ENCODE measurements at regions not wholly inside any gene's neighbourhood (a gene's known extent, or its start where the extent isn't known, plus 50 kb on each side); places are given as distances from the start of the nearest gene placed in this dataset.

DNA sequence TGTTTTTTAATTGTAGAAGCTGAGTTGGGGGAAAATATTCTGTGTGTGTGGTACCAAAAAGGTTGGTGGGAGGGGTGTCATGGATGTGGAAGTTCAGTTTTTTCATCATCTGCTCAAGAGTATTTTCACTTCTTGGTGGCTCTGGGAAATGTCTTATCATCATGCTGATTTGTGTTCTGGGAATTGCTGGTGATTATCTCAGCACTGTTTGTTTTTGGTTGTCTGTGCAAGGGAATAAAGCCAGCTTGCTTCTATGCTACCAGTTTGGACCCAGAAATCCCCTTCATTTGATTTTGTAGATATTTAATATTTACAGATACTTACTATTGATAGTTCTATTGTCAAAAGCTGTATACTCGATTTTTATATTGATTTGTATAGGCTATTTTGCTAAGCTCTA is 2289.7 kb downstream of the MAT2B start:
- FAIRE-seq (no peak), DNase-seq (ENCODE audit: extremely low spot score, insufficient read length, low read depth) (no peak)

DNA sequence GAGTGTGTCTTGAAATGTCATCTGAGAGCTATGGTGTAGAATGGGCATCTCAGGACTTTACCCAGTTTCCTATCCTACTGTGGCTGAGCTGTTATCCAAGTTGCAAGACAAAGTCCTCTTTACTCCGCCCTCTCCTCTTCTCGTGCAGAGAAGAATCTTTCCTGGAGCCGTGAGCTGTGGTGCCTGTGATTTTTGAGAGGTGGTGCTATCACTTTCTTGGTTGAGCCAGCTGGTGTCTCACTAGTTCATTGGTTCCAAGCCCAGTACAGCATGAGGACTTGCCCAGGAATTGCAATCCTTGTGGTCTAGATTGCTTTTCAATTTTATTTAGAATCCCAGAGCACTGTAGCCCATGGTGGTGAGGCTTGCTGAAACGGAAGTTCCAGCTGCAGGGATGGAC is 2300.3 kb downstream of the MAT2B start:
- DNase-seq (ENCODE audit: extremely low spot score, insufficient read length, low read depth) = no peak
- no peak for FAIRE-seq

DNA sequence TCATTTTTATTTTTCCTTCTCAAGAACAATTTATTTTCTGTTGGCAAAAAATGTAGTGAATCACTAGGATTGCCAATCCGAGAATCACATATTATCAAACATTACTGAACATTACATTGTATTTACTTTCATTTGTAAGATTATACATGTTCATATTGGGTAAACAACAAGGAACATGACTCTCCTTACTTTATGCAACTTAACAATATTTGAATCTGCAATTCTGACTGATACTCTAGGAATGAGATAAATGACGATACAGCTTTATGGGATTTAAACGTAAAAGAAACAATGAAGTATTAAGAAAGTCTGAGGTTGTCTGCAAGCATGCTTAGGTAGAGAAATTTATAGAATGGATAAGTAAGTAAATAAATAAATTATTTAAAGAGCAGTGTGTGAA is 2302.9 kb downstream of the MAT2B start:
- no peak for DNase-seq (ENCODE audit: extremely low spot score, insufficient read length, low read depth)
- FAIRE-seq = no peak

DNA sequence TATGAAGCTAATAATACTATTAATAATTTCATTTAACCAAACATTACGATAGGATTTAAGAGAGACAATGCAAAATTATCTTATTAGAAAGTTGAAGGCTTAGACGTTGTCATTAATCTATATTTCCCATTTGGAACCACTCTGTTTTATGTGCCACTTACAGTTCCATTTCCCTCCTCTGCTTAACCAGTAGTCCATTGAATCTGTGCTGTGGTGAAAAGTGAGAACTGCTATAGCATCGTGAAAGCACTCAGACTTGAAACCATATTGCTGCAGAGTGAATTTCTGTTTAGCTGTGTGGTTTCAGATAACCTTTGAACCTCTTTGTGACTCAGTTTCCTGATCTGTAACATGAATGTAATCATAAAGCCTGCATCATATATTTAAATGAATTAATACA is 2304.5 kb downstream of the MAT2B start:
- no peak for DNase-seq (ENCODE audit: extremely low spot score, insufficient read length, low read depth)
- FAIRE-seq = no peak

DNA sequence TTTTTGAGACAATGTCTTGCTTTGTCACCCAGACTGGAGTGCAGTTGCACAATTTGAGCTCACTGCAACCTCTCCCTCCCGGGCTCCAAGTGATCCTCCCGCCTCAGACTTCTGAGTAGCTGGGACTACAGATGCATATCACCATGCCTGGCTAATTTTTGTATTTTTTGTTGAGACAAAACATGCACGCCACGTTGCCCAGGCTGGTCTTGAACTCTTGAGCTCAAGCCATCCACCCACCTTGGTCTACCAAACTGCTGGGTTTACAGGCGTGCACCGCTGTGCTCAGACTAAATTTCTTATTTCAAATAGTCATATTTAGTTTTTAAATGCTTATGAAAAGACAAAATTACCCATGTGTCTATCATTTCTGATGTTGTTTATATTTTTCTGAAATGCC is 2324.1 kb downstream of the MAT2B start:
- FAIRE-seq = no peak

DNA sequence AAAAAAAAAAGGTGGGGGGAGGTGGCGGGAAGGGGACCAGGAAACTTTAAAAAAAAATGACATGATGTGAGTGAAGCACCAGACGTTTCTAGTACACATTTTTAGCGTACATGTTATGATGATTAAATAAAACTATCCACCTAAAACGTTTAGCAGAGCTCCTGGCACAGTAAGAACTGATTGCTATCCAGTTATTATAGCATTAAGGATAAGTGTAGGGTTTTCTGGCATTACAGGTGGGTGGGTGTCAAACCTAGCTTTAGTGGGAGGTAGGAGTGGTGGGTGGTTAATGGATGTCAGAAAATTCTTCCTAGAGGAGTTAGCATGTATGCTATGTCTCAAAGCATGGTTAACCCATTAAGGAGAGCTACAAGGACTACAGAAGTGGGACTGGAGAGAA is 2329.5 kb downstream of the MAT2B start:
- no peak for FAIRE-seq

More for the DNA sequence above, 2324.1 kb downstream of the MAT2B start:
- DNase-seq (ENCODE audit: extremely low spot score, insufficient read length, low read depth) = no peak

DNA sequence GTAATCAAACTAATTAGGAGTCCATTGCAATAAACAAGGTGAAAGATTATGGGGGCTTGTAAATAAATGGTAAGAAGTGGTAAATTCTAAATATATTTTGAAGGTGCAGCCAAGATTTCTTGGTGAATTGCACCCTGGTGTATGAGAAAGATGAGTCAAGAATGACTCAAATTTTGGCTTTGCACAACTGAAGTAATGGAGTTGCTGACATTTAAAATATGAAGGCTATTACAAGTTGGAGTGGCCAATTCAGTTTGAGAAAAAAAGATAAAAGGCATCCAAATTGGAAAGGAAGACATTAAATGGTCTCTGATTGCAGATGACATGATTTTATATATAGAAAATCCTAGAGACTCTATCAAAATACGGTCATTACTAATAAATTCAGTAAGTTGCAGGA is 2330.6 kb downstream of the MAT2B start:
- DNase-seq (ENCODE audit: extremely low spot score, insufficient read length, low read depth) (no peak), FAIRE-seq (no peak)

More for the DNA sequence above, 2329.5 kb downstream of the MAT2B start:
- no peak for DNase-seq (ENCODE audit: extremely low spot score, insufficient read length, low read depth)

DNA sequence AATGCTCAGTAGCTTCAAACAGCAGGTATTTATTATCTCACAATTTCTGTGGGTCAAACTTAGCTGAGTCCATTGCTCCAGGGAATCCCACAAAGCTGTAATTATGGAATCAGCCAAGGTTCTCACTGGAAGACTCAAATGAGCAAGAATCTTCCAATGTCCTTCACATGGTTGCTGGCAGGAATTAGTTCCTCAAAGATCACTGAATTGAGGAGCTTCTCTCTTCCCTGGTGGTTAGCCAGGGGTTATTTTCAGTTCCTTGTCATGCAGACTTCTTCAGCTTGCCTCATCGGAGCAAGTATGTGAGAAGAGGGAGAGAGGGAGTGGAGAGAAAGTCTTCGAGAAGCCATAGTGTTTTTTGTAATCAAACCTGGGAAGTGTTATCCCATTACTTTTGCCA is 2331.9 kb downstream of the MAT2B start:
- DNase-seq (ENCODE audit: extremely low spot score, insufficient read length, low read depth) = no peak
- FAIRE-seq = no peak

DNA sequence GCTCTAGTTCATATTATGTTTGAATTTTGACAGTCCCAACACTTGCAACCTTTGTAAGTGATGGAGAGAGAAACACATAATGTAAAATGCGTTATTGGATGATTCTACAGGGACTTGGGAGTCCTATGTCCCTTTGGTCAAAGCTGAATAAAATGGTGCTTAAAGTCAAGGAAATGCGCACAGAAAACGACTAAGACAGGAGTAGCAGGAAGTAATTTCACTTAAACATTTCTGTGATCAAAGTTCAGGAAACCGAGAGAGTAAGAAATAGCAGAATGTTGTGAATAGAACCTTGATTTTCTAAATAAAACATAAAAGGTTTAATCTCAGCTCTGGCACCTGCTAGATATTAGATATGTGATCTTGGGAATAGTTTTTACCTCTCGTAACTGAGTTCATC is 2339.2 kb downstream of the MAT2B start:
- DNase-seq (ENCODE audit: extremely low spot score, insufficient read length, low read depth) = no peak
- no peak for FAIRE-seq

DNA sequence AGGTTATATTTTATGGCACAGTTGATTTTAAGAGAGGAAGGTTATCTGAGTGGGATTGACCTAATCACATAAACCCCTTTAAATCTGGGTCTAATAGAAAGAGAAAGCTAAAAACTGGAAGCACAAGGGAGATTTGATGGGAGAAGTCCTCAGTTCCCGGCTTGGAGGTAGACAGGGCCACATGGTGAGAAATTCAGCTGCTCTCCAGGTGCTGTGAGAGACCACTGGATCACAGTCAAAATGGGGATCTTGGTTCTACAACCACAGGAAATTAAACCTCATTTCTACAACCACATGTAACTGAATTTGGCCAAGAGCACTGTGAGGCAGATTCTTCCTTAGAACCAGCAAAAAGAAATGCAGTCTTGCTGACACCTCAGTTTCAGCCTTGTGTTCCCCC is 2352.7 kb downstream of the MAT2B start:
- DNase-seq (ENCODE audit: extremely low spot score, insufficient read length, low read depth) = no peak
- FAIRE-seq = no peak

DNA sequence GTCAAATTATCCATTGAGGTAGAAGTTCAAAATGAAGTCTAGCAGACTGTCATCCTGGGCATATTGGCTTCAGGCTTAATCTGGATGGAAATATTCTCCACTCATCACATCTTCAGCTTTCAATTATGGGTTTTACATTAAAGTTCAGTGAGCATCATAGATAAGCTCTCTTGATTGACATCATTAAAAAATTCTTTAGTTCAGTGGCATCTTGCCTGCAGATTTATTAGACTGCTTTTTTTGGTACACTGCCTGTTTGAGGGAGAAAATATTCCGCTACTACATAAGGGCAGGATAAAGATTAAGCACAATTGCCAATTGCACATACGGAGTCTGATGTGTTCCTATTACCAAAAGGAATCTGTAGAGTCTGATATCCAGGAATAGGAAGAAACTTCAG is 2353.8 kb downstream of the MAT2B start:
- FAIRE-seq = no peak
- no peak for DNase-seq (ENCODE audit: extremely low spot score, insufficient read length, low read depth)

DNA sequence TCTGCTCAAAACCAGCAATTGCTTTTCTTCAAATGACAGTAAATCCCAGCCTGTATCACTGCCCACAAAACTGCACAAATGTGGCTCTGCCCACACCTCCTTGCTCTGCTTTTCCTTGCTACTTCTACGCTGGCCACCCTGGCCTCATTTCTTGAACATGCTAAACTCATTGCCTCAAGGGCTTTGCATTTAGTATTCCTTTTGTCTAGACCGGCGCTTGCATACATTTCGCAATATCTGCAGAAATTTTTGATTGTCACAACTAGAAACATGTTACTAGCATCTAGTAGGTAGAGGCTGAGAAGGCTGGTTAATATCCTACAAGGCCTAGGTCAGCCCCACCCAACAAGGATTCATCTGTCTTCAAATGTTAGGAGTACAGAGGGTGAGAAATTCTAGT is 2357.8 kb downstream of the MAT2B start:
- DNase-seq (ENCODE audit: extremely low spot score, insufficient read length, low read depth) (no peak), FAIRE-seq (no peak)

DNA sequence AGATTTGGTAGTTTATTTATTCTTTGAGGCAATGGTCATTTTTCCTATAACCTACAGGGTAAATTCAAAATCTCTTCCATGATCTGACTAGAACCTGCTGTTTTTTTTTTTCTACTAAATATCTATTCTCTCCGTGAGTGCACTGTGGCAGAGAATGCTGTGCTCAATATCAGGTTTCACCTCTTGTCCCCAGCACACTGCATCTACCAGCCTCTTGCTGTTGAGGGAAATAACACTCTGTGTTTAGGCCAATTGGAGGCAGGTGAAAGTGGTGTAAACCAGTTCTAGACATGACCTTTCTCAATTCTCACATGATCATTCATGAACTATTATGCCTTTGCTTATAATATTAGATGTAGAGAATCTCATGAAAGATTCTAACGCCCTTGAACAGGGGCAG is 2365.9 kb downstream of the MAT2B start:
- DNase-seq (ENCODE audit: extremely low spot score, insufficient read length, low read depth) = no peak
- FAIRE-seq = no peak

DNA sequence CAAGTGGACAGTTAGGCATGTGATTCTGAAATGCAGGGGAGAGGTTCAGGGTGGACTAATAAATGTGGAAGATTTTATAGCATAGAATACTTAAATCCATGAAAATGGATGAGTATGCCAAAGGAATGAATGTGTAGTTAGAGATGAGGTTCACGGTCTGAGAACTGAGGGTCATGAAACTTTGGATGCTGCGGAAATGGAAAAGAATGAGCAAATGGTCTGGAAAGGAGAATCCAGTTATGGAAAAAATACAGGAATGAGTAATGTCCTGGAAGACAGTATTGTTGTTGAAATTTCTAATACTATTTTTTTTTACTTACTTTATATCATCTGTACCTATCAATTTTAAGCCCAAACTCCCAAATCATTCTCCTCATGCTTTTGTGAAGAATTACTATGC is 2369.4 kb downstream of the MAT2B start:
- DNase-seq (ENCODE audit: extremely low spot score, insufficient read length, low read depth) = no peak
- no peak for FAIRE-seq

DNA sequence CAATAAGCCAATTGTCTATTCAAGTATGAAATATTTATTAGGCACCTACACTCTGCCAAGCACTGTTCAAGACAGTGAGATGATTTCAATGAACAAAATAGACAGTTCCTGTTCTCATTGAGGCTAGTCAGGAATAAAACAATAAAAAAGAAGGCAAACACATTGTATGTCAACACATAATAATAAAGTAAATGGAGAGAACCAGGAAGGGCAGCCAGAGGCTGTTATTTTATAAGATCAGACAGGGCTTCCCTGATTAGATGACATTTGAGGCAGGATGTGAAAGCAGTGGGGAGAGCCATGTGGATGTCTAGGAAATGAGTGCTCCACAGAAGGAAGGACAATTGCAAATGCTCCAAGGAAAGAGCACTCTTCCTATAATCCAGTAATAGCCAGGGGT is 2371.1 kb downstream of the MAT2B start:
- FAIRE-seq = no peak
- no peak for DNase-seq (ENCODE audit: extremely low spot score, insufficient read length, low read depth)

DNA sequence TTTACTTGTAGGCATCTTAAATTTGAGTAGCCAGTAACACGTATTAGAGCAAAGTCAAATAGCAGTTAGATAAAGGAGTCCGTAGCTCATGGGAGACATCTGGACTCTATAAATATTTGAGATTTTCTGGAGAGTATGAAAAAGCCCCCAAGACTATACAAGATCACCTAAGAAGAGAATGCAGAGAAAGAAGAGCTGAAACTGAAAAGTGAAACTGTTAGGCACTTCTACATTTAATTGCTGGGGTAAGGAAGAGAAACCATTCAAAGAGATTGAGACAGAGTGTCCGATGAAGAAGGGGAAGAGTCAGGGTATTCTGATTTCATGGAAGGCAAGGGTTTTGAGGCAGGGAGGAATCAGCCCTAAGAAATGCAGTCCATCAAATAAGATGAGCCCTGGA is 2372.1 kb downstream of the MAT2B start:
- DNase-seq (ENCODE audit: extremely low spot score, insufficient read length, low read depth) (no peak), FAIRE-seq (no peak)

DNA sequence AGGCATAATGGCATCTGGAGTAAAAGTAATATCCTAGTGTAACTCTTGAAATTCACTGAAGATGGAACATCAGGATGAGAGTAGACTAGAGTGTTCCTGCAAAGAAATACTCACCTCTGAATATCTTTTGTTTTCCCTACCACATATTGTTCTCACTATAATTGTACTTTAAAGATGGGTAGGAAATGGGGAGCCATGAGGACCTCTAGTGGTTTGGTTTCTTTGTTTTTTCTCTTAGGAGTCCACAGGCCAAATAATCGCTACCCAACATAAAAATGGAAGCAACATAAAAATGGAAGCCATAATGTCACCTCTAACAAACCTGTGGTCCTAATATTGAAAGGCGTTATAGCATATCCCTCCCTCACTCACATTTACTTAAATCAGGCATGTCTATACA is 2375.8 kb downstream of the MAT2B start:
- DNase-seq (ENCODE audit: extremely low spot score, insufficient read length, low read depth) = no peak

DNA sequence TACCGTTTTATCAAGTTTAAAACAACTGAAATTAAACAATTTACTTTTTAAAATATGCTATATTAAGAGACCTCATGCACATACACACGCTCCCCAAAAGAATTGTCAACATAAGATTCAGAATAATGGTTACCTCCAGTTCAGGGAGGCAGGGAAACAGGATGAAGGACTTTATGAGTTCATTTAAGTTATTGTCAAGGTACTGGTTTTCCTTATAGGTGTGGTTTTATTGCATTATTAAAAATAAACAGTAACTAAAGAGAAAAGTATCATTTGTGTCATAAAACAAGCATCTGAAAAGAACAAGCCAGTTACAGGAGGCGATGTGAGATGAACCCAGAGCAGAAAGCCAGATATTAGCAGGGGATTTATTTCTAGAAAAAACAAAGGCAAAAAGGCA is 2376.7 kb downstream of the MAT2B start:
- no peak for FAIRE-seq
- DNase-seq (ENCODE audit: extremely low spot score, insufficient read length, low read depth) = no peak

More for the DNA sequence above, 2375.8 kb downstream of the MAT2B start:
- no peak for FAIRE-seq

DNA sequence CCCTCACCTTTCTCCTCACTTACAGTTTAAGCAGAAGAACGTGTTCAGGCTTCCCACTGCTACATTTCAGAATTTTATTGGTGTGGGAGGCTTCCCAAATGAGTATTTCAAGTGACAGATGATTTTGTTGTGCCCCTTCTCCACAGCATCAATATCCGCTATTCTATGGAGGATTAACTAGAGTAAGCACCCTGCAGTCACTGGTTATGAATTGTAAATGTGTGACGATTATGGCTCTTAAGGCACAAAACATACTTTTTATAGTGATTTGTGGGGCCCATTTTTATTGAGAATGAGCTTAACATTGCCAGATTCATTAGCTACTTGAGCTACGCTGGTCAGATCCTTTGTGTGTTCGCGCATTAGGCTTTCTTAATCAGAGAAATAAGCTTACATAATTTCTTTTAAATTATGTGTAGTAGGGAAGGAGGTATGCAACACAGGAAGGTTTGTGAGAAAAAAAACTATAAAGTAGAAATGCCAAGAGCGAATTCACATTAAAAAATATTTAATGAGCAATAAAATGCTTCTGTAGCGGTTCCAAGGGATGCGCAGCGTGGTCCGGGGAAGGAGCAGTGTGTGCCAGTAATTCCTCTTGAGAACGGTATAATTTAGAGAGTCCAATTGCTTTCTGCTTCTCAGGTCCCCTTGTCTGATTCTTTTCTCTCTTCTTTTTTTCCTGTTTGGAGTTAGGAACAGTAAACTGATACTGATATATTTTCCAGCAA is 2380.4 kb downstream of the MAT2B start:
- DNase-seq (ENCODE audit: extremely low spot score, insufficient read length, low read depth) (no peak), FAIRE-seq (no peak)

DNA sequence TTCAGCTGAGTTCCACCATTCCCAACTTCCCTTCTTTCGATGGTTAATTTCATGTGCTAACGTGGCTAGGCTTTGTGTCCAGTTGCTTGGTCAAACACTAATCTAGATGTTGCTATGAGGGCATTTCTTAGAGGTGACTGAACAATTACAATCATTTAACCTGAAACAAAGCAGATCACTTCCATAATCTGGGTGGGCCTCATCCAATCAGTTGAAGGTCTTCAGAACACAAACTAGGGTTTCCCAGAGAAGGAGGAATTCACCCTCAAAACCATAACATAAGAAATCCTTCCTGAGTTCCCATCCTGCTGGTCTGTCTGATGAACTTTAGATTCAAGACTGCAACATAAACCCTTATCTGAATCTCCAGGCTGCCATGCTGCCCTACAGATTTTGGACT is 2381.7 kb downstream of the MAT2B start:
- DNase-seq (ENCODE audit: extremely low spot score, insufficient read length, low read depth) (no peak), FAIRE-seq (no peak)

DNA sequence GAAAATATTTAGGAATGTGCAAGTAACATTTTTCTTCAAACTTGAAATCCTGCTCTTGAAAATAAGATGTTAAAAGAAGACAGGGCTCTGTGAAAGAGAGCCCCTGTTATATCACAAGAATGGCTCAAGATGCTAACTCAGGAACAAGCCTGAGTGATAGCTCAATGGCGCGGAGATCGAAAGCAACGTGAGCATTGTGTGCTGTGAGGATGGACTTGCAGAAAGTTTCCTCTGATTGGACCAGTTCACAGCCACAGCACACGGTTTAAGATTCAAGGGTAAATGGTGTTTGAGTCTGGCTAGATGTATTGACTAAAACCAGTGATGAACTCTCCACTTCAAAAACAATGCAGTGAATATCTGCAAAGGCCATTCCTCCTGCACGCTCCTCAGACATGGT is 2387.0 kb downstream of the MAT2B start:
- DNase-seq (ENCODE audit: extremely low spot score, insufficient read length, low read depth) (no peak), FAIRE-seq (no peak)

DNA sequence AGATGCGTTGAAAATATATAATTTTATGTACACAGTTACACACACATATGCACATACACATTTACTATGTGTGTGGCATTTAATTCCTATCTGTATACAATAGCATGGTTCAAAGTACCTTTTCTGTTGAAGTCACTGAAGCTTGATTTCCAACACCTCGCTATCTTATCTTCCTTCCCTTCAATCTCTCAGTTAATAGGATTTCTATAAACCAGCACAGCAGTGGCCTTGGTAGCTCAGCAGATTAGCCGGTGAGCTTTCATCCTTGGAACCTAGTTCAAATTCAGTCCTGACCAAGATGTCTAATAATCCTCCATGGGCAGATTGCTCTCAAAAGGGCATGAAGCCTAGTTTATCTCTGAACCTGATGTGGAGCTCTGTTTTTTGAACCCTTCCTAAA is 2389.5 kb downstream of the MAT2B start:
- no peak for DNase-seq (ENCODE audit: extremely low spot score, insufficient read length, low read depth)

More for the DNA sequence above, 2389.5 kb downstream of the MAT2B start:
- no peak for FAIRE-seq

Data from GM18507 (cell line).